ENCODE measurements at regions not wholly inside any gene's neighbourhood (a gene's known extent, or its start where the extent isn't known, plus 50 kb on each side); places are given as distances from the start of the nearest gene placed in this dataset.

DNA sequence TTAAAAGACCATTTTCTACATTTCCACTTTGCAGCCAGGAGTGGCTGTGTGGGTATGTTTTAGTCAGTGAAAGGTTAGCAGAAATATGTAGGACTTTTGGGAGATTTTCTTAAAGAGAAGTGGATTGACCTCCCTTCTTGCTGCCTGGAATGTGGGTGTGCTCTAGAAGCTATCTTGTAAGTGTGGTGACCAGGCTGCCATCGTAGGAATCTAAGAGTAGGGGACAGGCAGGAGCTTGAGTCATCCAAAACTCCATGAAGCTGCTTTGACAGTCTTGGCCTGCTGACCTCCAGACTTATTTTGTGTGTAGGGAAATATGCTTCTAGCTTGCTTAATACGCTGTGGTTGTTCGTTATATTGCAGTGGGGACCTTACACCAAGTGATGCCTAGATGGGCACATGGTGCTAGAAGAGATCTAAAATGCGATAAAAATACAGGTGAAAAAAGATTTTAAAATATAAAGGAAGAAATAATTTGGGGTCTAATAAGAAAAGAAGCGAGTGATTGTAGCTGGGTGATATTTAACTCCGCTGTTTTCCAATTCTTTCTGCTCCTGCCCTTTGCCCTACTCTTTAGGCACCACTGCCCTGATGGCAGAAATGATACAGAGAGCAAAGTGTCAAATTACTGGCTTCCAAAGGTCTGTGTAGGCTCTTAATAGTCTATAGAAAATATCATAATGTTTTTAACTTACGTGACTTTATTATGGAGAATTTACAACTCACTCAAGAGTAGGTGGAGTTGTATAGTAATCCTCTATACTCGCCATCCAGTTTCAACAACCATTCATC is 298.2 kb upstream of the ZNF608 start:
- WGBS, 3 donors = 91 to 96% (median 92%) methylated on average over 8 of the region's 8 CpGs
- H3K27ac ChIP-seq (ENCODE audit: low read depth, low read length) = no peak overlapping the region

DNA sequence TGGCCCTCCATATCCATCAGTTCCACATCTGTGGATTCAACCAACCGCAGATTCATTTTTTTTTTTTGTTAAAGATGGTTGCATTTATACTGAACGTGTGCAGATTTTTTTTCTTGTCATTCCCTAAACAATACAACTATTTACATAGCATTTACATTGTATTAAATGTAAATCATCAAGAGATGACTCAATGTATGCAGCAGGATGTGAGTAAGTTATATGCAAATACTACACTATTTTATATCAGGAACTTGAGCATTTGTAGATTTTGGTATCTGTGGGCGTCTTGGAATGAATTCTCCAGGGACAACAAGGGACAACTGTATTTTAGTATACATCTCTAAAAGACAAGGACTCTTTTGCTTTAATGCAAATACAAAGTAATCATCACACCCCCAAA is 299.2 kb upstream of the ZNF608 start:
- H3K27ac ChIP-seq (ENCODE audit: low read depth, low read length) = no peak overlapping the region
- 85 to 88% (median 87%) methylated on average over 3 of the region's 3 CpGs for WGBS, 3 donors

DNA sequence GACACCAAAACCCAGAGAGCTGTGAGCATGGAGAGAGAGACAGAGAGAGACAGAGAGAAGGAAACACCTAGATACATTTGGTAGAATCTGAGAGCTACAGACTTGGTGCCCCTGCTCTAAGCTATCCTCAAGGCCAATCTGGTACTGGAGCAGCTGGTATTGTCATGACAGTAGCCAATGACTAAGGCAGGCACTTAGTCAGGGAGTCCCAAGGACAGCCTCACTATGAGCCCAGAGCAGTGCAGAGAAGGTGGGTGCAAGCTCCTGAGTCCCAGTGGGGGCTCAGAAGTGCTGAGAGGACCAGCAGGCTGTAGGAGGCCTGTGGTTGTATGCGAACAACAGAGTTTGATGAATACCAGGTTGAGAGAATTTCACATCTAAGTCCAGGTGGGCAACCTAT is 300.4 kb upstream of the ZNF608 start:
- 95 to 100% (median 96%) methylated on average over 1 of the region's 1 CpG for WGBS, 3 donors
- H3K27ac ChIP-seq (ENCODE audit: low read depth, low read length) = no peak overlapping the region

DNA sequence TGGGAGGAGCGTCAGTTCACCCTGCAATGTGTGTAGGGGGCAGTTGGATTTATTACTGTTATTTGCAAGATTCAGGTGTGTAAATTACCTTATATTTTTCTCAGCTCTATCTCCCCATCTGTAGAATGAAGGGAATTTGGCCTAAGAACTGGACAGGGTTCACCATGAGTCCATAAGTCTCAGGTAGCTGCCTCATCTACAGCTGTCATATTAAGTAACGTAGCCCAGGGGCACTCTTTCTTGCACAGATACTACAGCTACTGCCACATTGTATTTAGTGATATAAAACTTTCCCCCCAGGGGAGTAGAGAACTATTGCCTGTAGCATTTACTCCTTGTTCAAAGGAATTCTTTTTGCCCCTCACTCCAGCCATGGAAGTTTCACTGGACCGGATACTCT is 301.4 kb upstream of the ZNF608 start:
- no peak overlapping the region for H3K27ac ChIP-seq (ENCODE audit: low read depth, low read length)
- WGBS, 3 donors = 98 to 100% (median 98%) methylated on average over 3 of the region's 3 CpGs

DNA sequence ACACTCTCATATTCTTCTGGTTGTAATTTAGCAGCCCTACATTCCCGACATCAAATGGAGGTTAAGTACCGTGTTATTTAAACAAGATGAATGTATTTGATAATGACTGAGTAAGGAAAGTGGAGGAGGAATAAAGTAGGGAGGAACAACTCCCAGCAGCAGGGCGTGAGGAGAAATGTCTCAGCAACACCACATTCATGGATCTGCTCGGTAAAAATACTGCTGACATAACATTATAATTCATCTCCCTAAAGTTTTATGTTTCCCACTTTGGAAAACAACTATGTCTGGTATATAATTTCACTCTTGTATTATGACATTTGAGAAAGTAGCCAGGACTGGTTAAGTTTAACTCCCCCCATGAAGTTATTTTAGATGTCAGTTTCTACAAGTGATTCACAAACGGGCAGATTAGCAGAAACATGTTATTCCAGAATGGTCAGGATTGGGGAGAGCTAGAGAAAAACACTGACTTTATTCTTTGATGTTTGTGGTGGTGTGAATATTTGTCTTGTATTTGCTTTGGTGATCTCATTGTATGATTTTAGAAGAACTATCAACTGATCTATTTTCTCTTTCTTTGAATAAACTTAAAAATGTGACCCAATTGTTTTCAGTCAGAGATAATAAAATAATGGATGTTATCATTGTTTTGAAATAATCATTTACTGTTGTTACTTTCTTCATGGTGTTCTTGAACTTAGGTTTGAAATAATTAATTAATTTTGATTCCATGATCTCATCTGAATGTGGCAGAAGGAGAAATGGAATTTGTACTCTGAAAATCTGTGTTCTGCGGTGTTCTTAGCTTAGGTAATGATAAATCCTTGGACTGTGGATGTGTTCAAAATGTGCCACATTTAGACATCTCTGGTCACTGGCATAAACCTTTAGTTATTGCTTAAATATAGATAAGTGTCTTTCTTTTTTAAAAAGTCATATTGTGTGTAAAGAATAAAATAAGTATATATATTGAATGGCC is 303.6 kb upstream of the ZNF608 start:
- H3K27ac ChIP-seq (ENCODE audit: low read depth, low read length) = no peak overlapping the region
- WGBS, 3 donors = 62 to 74% (median 70%) methylated on average over 6 of the region's 6 CpGs

DNA sequence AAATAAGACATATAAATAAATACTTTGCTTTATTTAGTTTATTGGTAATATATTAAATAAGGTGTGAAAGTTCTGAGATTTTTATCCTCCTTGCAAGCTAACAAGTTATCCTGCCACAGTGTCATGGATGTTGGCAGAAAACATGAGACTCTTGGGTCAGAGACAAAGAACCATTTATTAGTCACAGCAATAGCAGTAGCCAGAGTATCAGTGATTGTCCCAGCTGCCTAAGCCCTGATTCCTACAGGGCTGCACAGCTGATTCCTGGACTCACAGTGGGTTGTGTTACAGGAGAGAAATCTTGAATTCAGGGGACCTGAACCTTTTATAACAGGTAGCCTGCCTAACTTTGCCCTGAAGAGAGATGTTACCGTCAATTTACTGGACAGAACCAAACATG is 304.5 kb upstream of the ZNF608 start:
- H3K27ac ChIP-seq (ENCODE audit: low read depth, low read length) = no peak overlapping the region
- WGBS, 3 donors = 98 to 100% (median 100%) methylated on average over 1 of the region's 1 CpG

DNA sequence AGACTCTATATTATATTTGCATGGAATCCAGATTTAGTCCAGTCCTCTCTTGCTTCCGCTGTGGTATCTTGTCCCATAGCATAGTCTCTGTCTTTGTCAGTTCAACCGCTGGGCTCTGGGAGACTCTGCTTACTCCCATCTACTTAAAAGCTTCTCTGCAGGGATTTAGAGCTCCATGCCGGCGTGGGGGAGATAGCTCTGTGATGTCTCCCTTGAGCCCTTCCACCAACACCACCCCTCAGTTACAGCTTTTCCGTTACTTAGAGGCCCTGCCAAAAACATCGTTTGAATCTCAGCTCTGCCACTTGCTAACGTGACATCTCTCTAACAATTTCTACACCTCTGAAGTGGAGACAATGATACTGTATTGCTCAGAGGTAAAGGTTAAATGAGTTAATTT is 306.1 kb upstream of the ZNF608 start:
- 88 to 90% (median 88%) methylated on average over 7 of the region's 7 CpGs for WGBS, 3 donors

DNA sequence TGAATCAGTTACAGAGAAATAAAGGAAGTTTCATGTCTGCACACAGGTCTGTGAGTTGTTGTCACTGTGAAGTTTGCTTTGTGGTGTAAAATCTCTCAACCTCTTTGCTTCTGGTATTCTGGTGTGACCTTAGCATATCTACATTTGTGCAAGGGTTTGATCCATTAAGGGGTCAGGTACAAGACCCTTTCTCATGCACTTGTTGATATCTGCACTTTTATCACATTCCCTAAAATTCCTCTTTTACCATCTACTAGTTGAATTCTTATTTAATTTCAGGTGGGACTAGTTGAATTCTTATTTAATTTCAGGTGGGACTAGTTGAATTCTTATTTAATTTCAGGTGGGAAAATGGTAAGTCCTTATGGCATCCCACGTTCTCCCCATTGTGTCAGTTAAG is 306.7 kb upstream of the ZNF608 start:
- no peak overlapping the region for H3K27ac ChIP-seq (ENCODE audit: low read depth, low read length)
- WGBS, 3 donors = 85 to 91% (median 89%) methylated on average over 1 of the region's 1 CpG

More for the DNA sequence above, 306.1 kb upstream of the ZNF608 start:
- H3K27ac ChIP-seq (ENCODE audit: low read depth, low read length) = no peak overlapping the region

DNA sequence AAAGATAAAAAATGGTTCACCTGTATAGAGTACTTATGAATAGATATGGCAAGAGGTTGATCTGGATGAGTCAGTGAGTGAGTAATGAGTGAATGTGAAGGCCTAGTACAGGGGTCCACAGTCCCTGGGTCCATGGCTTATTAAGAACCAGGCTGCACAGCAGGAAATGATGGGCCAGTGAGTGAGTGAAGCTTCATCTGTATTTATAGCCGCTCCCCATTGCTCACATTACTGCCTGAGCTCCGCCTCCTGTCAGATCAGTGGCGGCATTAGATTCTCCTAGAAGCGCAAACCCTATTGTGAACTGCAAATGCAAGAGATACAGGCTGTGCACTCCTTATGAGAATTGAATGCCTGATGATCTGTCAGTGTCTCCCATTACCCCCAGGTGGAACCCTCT is 307.7 kb upstream of the ZNF608 start:
- WGBS, 3 donors = 96 to 98% (median 98%) methylated on average over 4 of the region's 4 CpGs
- H3K27ac ChIP-seq (ENCODE audit: low read depth, low read length) = no peak overlapping the region

DNA sequence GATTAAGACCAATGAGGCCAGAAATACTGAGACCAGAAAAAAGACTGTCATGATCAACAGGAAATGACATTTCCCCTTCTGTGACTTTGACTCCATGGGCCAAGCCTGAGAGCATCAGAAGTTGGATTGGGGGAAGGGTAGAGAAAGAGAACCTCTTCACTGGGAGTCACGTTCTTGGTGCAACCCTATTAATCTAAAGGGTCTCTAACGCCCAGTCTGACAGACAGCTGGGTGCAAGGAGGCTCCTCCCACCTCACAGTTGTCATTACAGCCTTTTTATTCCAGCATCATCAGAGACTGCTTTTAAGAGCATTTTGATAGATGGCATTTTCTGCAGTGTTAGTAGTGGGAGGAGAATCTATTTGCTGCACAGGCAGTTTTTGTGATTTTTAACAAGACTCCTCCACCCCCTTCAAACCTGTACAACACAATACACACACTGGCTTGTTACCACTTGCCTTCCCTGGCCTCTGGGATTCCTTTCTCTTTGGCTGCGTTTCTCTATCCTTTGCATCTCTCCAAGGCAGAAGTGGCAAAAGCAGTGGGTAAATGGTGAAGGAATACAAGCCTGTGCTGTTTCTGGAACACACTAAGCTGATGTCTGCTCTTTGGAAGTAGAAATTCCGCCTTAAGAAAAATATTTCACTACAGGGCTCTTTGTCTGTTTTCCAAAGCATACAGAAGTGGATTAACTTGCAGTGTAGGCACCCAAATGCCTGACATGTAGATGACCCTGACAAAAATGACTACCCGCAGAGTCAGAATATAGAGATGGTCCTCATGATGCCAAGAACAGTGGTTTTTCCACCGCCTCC is 310.4 kb upstream of the ZNF608 start:
- H3K27ac ChIP-seq (ENCODE audit: low read depth, low read length) = no peak overlapping the region
- WGBS, 3 donors = 80 to 89% (median 85%) methylated on average over 6 of the region's 6 CpGs

DNA sequence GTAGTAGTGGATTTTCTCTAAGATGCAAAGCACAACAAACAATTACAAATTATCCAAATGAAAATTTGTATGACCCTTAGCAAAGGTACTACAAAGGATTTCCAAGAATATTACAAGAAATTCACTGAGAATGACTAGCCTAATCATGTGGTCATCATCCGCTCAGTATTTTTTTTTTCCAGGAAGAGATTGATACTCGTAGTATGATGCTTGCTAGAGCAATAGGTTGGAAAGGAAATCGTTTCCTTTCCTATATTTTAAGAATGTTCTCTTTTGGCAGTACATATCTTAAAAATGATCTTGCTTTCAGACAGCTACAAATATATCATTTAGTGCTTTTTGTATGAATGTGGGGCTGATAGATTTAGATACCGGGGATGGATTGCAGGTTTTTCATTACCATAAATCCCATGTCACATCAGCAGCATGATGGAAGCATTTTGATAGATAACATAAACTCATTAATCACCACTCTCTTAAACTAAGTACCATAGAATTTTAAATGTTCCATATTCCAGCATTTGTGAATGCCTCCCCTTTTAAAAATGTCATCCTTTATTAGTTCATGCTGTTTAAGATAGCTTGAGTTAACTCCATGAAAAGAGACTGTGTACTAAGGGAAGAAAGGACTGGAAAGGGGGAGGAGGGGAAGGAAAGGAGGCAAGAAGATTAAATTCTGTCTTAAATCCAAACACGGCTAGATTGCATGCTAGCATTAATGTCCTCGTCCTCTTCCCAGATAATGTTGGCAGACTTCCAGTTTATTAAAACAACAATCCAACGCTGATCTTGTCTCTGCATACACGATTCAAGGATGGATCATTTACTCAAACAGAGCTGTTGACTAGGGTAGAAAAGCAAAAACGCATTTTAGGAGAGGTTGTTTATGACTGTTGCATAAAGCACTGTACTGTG is 311.7 kb upstream of the ZNF608 start:
- no peak overlapping the region for H3K27ac ChIP-seq (ENCODE audit: low read depth, low read length)
- 42 to 57% (median 43%) methylated on average over 9 of the region's 9 CpGs for WGBS, 3 donors

DNA sequence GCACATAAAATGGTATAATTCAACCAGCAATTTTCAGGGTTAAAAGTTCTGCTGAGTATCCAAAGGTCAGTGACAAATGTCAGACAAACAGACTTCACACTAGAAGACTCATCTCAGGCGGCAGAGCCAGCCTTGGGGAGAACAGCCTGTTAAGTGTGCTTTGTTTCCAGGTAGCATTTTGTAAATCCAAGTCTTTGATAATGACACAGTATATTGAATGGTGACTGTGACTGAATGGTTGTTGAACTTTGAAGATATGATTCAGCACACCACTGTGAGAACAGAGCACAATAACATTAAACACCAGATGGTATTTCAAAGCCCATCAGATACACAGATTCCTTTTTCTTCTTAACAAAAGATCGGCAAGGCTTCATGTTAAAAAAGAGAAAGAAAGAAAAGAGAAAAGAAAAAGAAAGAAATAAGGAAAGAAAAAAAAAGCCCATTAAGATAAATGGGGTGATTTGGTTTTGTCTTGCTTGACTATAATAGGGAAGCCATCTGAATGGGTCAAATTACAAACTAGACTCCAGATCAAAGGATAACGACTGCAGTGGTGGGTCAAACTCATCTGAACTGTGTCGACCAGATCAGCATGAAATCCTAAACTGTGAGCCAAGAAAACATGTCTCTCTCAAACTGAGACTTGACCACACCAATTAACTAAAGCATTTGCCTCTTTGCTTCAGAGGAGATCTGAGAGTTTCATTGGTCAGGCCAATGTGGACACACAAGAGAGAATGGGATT is 313.0 kb upstream of the ZNF608 start:
- no peak overlapping the region for H3K27ac ChIP-seq (ENCODE audit: low read depth, low read length)

DNA sequence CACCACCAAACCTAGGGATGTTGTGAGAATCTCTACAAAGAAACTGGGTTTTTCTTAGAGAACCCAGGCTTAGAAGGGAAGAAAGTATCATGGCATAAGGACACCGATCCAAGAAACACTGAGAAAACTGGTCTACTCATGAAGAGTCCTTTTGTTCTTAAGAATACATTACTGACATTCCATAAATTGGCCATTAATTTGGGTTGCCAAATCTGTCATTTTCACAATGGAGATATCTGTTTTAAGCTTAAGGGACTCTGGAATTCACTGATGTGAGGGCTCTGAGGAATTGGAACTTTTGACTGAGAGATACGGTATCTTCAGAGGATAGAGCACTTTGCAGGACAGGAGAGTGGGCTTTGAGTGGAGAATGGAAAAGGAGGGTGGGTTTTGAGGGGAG is 315.3 kb upstream of the ZNF608 start:
- WGBS, 3 donors = 92 to 97% (median 97%) methylated on average over 2 of the region's 2 CpGs
- no peak overlapping the region for H3K27ac ChIP-seq (ENCODE audit: low read depth, low read length)

More for the DNA sequence above, 313.0 kb upstream of the ZNF608 start:
- 59 to 83% (median 77%) methylated on average over 4 of the region's 4 CpGs for WGBS, 3 donors

DNA sequence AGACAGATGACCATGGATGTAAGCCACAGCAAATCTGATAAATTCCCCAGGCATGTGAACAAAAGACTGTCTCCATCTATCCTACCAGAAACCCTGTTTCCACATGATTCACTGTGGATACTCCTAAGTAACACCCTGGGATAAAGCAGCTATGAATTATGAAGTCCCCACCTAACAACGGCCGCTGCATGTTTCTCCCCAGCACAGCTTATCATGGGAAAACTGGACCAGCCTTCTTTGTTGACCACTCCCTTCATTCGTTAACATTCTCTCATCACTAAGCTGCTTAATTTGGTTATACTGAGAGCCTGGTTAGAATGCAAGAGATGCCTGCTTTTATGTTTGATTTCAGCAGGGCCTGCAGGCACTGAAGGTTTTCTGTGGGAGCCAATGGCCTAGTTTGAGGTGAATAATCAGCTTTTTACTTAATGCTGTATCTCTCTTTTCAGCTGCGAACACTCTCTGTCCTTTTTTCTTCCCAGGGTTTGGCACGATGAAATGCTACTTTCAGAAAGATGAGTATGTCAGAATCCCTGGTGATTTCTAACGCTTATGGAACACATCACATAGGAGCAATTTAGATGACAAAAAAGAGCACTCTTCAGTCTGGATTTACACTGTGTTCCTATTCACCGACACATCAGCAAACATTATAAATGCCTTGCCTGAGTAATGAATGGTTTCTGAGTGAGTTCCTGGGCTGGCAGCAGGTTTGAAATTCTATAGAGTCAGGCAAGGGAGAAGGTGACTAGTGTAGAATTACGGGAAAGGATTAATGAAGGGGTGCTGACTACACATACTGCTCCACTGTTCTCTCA is 318.4 kb upstream of the ZNF608 start:
- 78 to 87% (median 78%) methylated on average over 8 of the region's 8 CpGs for WGBS, 3 donors
- no peak overlapping the region for H3K27ac ChIP-seq (ENCODE audit: low read depth, low read length)

DNA sequence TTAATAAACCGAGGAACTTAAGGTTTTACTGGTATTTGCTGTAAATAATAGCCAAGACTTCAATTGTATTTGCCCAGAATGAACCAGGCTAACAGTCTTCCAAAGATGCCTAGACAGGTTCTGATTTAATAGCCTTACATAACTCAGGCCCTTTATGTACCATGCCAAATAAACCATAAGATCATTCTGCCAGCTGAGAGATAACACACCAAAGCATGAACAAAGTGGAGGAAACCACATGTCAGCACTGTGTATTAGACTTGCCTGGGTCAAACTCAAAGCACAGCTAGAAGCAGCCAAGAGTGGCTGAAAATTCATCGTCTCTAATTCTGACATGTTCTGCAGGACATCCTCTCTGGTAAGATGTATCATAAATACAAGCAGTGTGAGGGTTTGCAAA is 319.3 kb upstream of the ZNF608 start:
- WGBS, 3 donors = 59 to 76% (median 62%) methylated on average over 2 of the region's 2 CpGs
- H3K27ac ChIP-seq (ENCODE audit: low read depth, low read length) = no peak overlapping the region

DNA sequence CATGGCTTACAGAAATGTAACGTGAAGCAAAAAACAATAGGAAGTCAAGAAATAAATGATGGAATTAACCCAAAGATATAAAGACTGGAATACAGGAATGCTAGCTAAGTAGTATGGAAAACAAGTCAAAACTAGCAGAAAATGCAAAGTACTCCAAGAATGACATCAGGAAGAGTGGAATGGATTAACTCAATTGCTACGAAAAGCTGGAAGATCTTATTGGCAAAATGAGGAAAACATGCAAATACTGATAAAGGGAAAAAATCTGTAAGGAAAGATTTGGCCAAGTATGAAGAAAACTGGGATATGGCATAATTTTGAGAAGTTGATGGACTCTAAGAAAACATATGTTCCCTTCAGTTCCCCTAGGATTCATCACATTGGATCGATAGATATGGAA is 324.5 kb upstream of the ZNF608 start:
- H3K27ac ChIP-seq (ENCODE audit: low read depth, low read length) = no peak overlapping the region
- WGBS, 3 donors = 85 to 93% (median 87%) methylated on average over 3 of the region's 3 CpGs
